CD4-positive, alpha-beta T cell (primary cell): ENCODE measurements at regions not wholly inside any gene's neighbourhood (a gene's known extent, or its start where the extent isn't known, plus 50 kb on each side); places are given as distances from the start of the nearest gene placed in this dataset.

ENCODE experiments used
- ATAC-seq: fragments of 200-7000 bp; cut with Tn5 transposase; one replicate; pipeline ENCODE4 v1.10.0; 2022; ENCODE audit warnings: mild to moderate bottlenecking; ENCODE audit not compliant: poor library complexity
- CTCF ChIA-PET: fragments of 350-600 bp; sonication (Branson Sonifier 250); formaldehyde crosslinking; loops from one replicate; lab custom pipeline; 2021; ENCODE audit warnings: antibody characterized with exemption, inconsistent platforms; lab: Charles Lee
- POLR2A ChIA-PET: fragments of 350-600 bp; sonication (Branson Sonifier 250); formaldehyde crosslinking; loops from one replicate; lab custom pipeline; 2021; ENCODE audit warnings: antibody characterized with exemption, inconsistent platforms; lab: Charles Lee
- DNase-seq, 14 experiments: peaks; one replicate each; pipeline ENCODE4 v3.0.0-alpha.2; 2013 to 2020; ENCODE audit warnings: mixed read lengths in 2 of 14
- H3K27ac ChIP-seq, 2 donors: one replicate each; pipeline versions ENCODE4 v1.5.1 to v1.7.0; 2013; ENCODE audit warnings: low read length in 2 of 2, low read depth in 1 of 2, mild to moderate bottlenecking in 1 of 2
- H3K27me3 ChIP-seq, 2 experiments: 1 replicate in 1 of 2; 2 replicates in 1 of 2; pipeline versions ENCODE4 v1.6.1 to v1.7.0; 2013; ENCODE audit warnings: low read length in 2 of 2, control low read depth in 1 of 2, mild to moderate bottlenecking in 1 of 2, moderate library complexity in 1 of 2; ENCODE audit not compliant: insufficient read depth in 2 of 2, control insufficient read depth in 1 of 2
- H3K36me3 ChIP-seq: one replicate; pipeline ENCODE4 v1.6.1; 2013; ENCODE audit warnings: low read length, control low read depth; ENCODE audit not compliant: insufficient read depth
- H3K4me1 ChIP-seq: one replicate; pipeline ENCODE4 v1.6.1; 2013; ENCODE audit warnings: low read length, control low read depth; ENCODE audit not compliant: insufficient read depth
- H3K4me3 ChIP-seq: one replicate; pipeline ENCODE4 v1.5.1; 2013; ENCODE audit warnings: mild to moderate bottlenecking, low read length, moderate library complexity
- H3K9me3 ChIP-seq, 2 experiments: 1 replicate in 1 of 2; 2 replicates in 1 of 2; pipeline versions ENCODE4 v1.6.1 to v1.7.0; 2013; ENCODE audit warnings: low read length in 2 of 2, mild to moderate bottlenecking in 2 of 2, control low read depth in 1 of 2, moderate library complexity in 1 of 2; ENCODE audit not compliant: control insufficient read depth in 1 of 2, insufficient read depth in 1 of 2
- H3K27ac Mint-ChIP-seq: one replicate; pipeline ENCODE4 v1.8.0; 2020; ENCODE audit warnings: mixed read lengths
- H3K27me3 Mint-ChIP-seq: one replicate; pipeline ENCODE4 v1.8.0; 2021; ENCODE audit warnings: mixed read lengths
- H3K36me3 Mint-ChIP-seq: one replicate; pipeline ENCODE4 v1.8.0; 2021; ENCODE audit warnings: low read depth, mixed read lengths
- H3K4me1 Mint-ChIP-seq: one replicate; pipeline ENCODE4 v1.8.0; 2021; ENCODE audit warnings: low read depth, mixed read lengths
- H3K4me3 Mint-ChIP-seq: one replicate; pipeline ENCODE4 v1.8.0; 2020; ENCODE audit warnings: mild to moderate bottlenecking, mixed read lengths
- H3K9me3 Mint-ChIP-seq: one replicate; pipeline ENCODE4 v1.8.0; 2020; ENCODE audit warnings: mixed read lengths
- intact Hi-C, 2 experiments: fragments of 100-400 bp; cut with DNase I in 1 of 2; cut with micrococcal nuclease in 1 of 2; formaldehyde crosslinking; loops; one replicate each; pipeline versions ENCODE4 v1.15.1 to v1.9.0; 2023 to 2025; cut with DNase I, micrococcal nuclease
- TF ChIP-seq, protein P1 (sequence below): fragments of 200-600 bp; IDR thresholded peaks from one replicate; pipeline ENCODE4 v1.8.0; 2022; ENCODE audit warnings: antibody characterized with exemption, mild to moderate bottlenecking

DNA sequence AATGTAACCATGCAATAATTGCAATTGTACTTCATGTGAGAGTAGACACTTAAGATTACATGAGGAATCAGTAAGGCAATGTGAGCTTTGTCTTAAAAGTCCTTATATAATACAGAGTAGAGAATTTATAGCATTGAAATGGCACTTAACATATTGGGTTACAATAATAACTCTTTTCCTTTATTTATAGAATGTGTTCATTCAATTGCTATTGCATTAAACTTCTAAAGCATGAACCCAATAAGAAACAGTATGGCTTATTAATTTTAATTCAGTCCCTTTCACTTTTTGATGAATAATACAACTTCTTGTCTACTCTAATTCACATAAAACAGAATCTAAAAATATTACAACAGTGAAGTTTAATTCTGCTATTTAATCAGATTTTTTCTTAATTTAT is 174.2 kb upstream of the PABPC4L start:
- Histone ChIP-seq H3K27ac (no peak overlapping the region), H3K36me3 (no peaks in the 10 kb centered on the region), H3K4me1 (no peaks in the 10 kb centered on the region), H3K4me3 (no peak overlapping the region), H3K9me3 (peaks cover 0 to 3% of the 10 kb centered on the region in 2 experiments), H3K27me3 (no peaks in the 10 kb centered on the region)
- no peak for ATAC-seq
- Mint-ChIP-seq H3K4me3 (no peak overlapping the region), H3K9me3 (peaks cover 6% of the 10 kb centered on the region), H3K36me3 (no peaks in the 10 kb centered on the region), H3K27ac (no peak overlapping the region), H3K27me3 (no peaks in the 10 kb centered on the region), H3K4me1 (no peaks in the 10 kb centered on the region)
- TF ChIP-seq, protein P1, sequence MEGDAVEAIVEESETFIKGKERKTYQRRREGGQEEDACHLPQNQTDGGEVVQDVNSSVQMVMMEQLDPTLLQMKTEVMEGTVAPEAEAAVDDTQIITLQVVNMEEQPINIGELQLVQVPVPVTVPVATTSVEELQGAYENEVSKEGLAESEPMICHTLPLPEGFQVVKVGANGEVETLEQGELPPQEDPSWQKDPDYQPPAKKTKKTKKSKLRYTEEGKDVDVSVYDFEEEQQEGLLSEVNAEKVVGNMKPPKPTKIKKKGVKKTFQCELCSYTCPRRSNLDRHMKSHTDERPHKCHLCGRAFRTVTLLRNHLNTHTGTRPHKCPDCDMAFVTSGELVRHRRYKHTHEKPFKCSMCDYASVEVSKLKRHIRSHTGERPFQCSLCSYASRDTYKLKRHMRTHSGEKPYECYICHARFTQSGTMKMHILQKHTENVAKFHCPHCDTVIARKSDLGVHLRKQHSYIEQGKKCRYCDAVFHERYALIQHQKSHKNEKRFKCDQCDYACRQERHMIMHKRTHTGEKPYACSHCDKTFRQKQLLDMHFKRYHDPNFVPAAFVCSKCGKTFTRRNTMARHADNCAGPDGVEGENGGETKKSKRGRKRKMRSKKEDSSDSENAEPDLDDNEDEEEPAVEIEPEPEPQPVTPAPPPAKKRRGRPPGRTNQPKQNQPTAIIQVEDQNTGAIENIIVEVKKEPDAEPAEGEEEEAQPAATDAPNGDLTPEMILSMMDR = no peak
- intact Hi-C loops = no loop called here
- ChIA-PET CTCF (no interaction called here), POLR2A (no interaction called here)
- DNase-seq = no peak

DNA sequence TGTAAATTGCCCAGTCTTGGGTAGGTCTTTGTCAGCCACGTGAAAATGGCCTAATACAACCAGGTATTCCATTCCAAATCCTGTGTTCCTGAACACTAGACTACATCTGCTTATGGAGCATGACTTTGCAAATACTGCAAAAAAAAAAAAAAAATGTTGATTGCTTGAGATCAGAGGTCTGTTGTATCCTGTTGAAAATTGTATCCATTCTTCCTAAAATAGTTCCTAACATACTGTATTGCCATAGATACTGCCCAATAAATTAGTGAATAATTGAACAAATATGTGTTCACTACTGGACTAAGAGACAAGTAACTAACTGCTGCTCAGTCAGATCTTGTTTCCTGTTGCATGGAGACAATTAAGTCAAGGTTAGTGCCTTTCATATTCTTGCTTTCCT is 164.3 kb upstream of the PABPC4L start:
- no peak for DNase-seq
- Histone ChIP-seq H3K4me3 (no peak overlapping the region), H3K4me1 (no peaks in the 10 kb centered on the region), H3K36me3 (no peaks in the 10 kb centered on the region), H3K27ac (no peak overlapping the region), H3K27me3 (no peaks in the 10 kb centered on the region), H3K9me3 (peaks cover 0 to 4% of the 10 kb centered on the region in 2 experiments)
- ChIA-PET POLR2A (no interaction called here), CTCF (no interaction called here)
- H3K4me3 Mint-ChIP-seq = no peak overlapping the region
- H3K9me3 Mint-ChIP-seq = peaks cover 8% of the 10 kb centered on the region
- TF ChIP-seq, protein P1 = no peak
- H3K4me1 Mint-ChIP-seq = no peaks in the 10 kb centered on the region
- H3K36me3 Mint-ChIP-seq = no peaks in the 10 kb centered on the region
- ATAC-seq = no peak
- no peaks in the 10 kb centered on the region for H3K27me3 Mint-ChIP-seq
- no peak overlapping the region for H3K27ac Mint-ChIP-seq
- intact Hi-C loops = no loop called here

DNA sequence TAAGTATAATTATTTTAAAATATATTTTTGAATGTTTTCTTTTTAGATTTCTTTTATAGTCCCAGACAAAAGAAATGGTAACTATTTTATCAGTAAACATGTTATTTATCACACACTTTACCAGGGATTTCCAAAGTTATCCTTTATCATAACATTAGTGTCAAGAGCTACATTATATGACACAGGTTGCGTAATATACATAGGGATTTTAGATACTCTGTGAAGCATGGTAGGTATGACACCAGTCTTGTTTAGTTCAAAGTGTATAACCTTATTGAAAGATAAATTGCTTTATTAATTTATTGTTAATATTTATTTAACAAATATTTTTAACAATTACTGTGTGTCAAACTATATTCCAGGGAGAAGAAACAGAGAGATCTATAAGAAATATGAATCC is 163.3 kb upstream of the PABPC4L start:
- ATAC-seq = no peak
- peaks cover 0 to 4% of the 10 kb centered on the region in 2 experiments for H3K9me3 ChIP-seq
- H3K27ac Mint-ChIP-seq = no peak overlapping the region
- H3K27me3 ChIP-seq = no peaks in the 10 kb centered on the region
- DNase-seq = no peak
- no peaks in the 10 kb centered on the region for H3K36me3 ChIP-seq
- no peak overlapping the region for H3K4me3 Mint-ChIP-seq
- H3K27ac ChIP-seq = no peak overlapping the region
- intact Hi-C loops = no loop called here
- TF ChIP-seq, protein P1 = no peak
- CTCF ChIA-PET = no interaction called here
- H3K36me3 Mint-ChIP-seq = no peaks in the 10 kb centered on the region
- H3K4me3 ChIP-seq = no peak overlapping the region
- POLR2A ChIA-PET = no interaction called here
- H3K9me3 Mint-ChIP-seq = peaks cover 8% of the 10 kb centered on the region
- no peaks in the 10 kb centered on the region for H3K4me1 Mint-ChIP-seq
- no peaks in the 10 kb centered on the region for H3K27me3 Mint-ChIP-seq
- H3K4me1 ChIP-seq = no peaks in the 10 kb centered on the region
